Hepatocyte (in vitro differentiated cells): ENCODE measurements at regions not wholly inside any gene's neighbourhood (a gene's known extent, or its start where the extent isn't known, plus 50 kb on each side); places are given as distances from the start of the nearest gene placed in this dataset.

Experiments used
- CTCF ChIP-seq: fragments of 200-600 bp; sonication (generic); IDR thresholded peaks from 2 replicates; pipeline ENCODE4 v1.5.1; 2016; ENCODE audit warnings: antibody characterized with exemption, mild to moderate bottlenecking; ENCODE audit not compliant: poor library complexity
- EZH2 ChIP-seq: fragments of 200-600 bp; sonication (generic); IDR thresholded peaks from 2 replicates; pipeline ENCODE4 v1.6.1; 2016; ENCODE audit warnings: antibody characterized with exemption, mild to moderate bottlenecking, borderline replicate concordance

GRCh38 chr2:59882279-59882678, 671.2 kb downstream of the BCL11A start:
- TF ChIP-seq EZH2, result no peak
- no peak for TF ChIP-seq CTCF
